Activated CD4-positive, CD25-positive, alpha-beta regulatory T cell treated with anti-CD3 and anti-CD28 coated beads, Interleukin-2, amount 50 U/mL, for 24 hours (primary cell): ENCODE measurements at regions not wholly inside any gene's neighbourhood (a gene's known extent, or its start where the extent isn't known, plus 50 kb on each side); places are given as distances from the start of the nearest gene placed in this dataset.

ENCODE experiments used
- ATAC-seq, 2 donors: fragments of 150-1000 bp; cut with Tn5 transposase; one replicate each; pipeline ENCODE4 v1.10.0; 2021; ENCODE audit warnings: mild to moderate bottlenecking in 1 of 2, moderate library complexity in 1 of 2

- ATAC-seq, result no peak
Measured at GRCh38 chr12:125583071-125583470, 517.8 kb downstream of the AACS start.

GRCh38 chr12:125586441-125586840, 521.2 kb downstream of the AACS start:
- ATAC-seq, result no peak

GRCh38 chr12:125593269-125593668, 528.0 kb downstream of the AACS start:
- no peak for ATAC-seq

- ATAC-seq, result no peak
Measured at GRCh38 chr12:125604976-125605375, 539.7 kb downstream of the AACS start.

DNA sequence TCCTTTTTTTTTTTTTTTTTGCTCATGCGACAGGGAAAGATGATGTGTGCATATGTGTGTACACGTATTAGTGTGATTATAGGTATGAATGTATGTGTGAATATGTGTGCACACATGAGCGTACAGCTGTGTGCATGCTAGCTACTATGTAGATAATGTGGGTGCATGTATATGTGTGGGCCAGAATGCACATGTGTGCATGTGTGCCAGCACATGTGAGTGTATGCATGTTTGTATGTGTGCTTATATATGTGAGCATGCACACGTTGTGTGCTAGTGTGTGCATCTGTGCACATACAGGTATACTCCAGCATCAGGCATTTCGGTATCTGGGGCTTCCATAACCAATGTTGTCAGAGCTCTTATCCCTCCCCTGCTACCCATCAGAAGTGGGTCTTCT, 541.1 kb downstream of the AACS start:
- no peak for ATAC-seq

DNA sequence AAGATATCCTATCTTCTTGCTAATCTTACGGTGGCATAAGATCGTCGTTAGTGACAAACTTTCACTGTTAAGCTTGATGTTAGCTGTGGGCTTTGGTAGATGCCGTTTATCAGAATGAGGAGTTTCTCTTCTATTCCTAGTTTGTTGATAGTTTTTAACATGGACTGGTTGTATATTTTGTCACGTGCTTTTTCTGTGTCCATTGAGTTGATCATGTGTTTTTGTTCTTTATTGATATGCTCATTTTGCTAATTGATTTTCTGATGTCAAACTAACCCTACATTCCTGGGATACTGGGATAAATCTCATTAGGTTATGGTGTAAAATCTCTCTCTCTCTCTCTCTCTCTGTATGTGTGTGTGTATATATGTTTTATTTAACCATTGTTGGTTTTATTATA, 545.1 kb downstream of the AACS start:
- no peak for ATAC-seq

DNA sequence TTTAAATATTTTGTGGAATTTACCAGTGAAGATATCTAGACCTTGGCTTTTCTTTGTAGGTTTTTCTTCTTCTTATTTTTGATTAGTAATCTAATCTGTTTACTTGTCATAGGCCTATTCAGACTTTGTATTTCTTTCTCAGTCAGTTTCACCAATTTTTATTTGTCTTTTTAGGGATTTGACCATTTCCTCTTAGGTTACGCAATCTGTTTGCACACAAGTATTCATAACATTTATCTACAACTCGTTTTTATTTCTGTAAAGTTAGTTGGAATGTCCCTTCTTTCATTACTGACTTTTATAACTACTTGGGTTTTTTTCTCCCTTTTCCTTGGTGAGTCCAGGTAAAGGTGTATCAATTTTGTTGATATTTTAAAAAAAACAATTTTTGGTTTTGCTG, 545.7 kb downstream of the AACS start:
- no peak for ATAC-seq

DNA sequence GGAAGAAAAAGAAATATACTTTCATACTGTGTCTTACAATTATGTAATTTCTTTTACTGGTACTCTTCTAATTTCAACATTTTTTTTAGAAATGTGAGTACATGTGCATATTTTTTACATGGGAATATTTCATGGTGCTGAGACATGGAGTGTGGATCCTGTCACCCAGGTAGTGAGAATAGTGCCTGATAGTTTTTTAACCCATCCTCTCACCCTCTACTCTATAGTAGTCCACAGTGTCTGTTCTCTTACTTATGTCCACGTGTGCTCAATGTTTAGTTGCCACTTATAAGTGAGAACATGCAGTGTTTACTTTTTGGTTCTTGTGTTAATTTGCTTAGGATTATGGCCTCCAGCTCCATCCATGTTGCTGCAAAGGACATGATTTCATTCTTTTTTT, 548.8 kb downstream of the AACS start:
- no peak for ATAC-seq

DNA sequence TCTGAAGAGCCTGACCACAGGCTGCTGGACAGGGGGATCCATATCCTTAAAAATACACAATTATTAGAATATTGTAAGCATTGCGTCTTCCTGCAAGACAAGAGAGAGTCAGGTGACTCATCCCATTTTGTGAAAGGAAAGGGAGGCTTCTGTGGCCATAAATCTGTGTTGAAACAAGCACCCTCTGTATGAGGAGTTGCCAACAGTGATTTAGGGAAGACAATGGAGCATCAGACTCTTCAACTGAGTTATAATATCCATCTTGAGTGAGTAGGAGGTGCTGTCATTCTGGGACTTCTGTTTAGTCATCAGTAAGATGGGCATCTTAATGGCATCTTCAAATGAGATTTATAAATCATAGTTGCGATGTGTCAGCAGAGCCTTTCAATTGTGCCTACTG, 554.5 kb downstream of the AACS start:
- ATAC-seq, result no peak

- no peak for ATAC-seq
Measured at GRCh38 chr12:125633686-125634085, 568.5 kb downstream of the AACS start.

- no peak for ATAC-seq
Measured at GRCh38 chr12:125634813-125635212, 569.6 kb downstream of the AACS start.

GRCh38 chr12:125639826-125640225, 574.6 kb downstream of the AACS start:
- no peak for ATAC-seq

- ATAC-seq, result no peak
Measured at GRCh38 chr12:125643055-125643454, 577.8 kb downstream of the AACS start.

- no peak for ATAC-seq
Measured at GRCh38 chr12:125645724-125646123, 580.5 kb downstream of the AACS start.

DNA sequence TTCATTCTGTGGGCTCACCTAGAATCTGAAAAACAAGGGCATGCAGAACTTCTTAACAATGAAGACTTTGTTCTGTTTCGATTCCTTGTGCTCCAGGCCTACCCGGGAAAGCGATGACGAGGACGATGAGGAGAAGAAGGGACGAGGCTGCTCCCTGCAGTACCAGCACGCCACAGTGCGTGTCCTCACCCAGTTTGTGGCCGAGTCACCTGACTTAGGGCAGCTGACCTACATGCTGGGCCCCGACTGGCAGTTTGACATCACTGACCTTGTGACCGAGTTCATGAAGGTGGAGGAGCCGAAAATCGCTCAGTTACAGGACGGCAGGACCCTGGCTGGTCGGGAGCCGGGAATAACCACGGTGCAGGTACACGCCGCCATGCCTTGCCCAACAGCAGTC, 585.4 kb downstream of the AACS start:
- no peak for ATAC-seq

DNA sequence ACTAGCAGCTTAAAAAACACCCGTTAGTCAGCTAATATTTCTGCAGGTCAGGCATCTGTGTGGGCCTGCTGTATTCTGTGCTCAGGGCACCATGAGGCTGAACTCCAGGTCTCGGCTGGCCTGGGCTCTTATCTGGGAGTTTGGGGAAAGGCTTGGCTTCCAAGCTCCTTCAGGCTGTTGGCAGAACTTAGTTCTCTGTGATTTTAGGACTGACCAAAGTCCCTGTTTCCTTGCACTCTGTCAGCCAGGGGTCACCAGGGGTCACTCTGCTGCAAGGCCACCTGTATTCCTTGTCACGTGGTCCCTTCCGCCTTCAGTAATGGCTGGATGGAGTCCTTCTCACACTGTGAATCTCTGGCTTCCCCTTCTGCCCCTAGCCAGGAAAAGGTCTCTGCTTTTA, 586.4 kb downstream of the AACS start:
- no peak for ATAC-seq

- no peak for ATAC-seq
Measured at GRCh38 chr12:125652681-125653080, 587.4 kb downstream of the AACS start.

DNA sequence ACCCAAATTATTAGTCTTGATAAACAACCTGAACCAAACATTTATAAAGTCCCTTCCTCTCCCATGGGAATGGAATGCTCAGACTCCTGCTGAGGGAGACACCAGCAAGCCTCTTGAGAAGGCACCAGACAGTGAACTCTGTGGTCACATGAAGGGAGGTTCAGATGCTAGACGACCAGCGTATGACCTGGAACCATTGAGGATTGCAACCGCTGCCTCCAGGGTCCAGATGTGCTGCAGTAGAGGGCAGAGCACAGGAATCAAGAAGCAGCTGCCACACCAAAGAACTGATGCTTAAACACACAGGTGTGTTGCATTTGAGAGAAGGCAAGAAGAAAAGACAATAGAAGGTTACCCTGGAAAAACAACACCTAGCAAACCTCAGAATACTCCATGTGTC, 592.4 kb downstream of the AACS start:
- no peak for ATAC-seq

DNA sequence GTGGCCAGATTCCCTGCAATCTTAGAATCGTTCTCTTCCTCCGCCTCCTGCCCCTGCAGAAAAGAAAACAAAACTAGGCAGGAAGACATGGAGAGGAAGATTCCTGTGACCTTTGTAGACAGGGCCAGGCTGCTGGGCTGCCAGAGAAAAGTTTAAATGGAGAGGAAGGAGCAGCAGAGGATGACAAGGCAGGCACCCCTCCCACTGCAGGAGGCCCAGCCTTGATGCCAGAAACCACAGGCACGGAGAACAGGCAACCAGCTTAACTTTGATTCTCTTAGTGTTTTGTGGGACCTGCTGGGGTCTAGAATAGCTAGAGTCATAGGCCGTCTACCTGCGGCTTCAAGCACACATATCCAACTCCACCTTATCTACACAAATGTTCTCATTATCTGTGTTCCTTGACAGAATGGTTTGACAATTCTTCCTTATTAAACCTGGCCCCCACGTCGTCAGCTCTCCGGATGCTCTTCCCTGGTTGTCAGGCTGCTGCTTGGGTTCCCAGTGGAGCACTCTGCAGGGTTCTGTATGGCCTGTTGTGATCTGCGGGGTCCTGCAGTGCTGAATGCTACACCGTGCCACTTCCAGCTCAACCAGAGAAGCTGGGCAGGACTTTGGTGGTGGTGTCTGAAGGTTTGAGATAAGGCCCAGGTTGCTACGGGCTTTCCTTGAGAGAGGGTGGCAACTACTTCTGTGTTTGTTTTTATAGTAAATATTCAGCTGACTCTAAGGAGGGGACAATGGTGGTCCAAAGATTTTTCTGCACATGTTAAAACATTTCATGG, 609.5 kb downstream of the AACS start:
- ATAC-seq, result no peak

GRCh38 chr12:125676366-125676765, 611.1 kb downstream of the AACS start:
- ATAC-seq, result no peak

GRCh38 chr12:125677829-125678228, 612.6 kb downstream of the AACS start:
- no peak for ATAC-seq

DNA sequence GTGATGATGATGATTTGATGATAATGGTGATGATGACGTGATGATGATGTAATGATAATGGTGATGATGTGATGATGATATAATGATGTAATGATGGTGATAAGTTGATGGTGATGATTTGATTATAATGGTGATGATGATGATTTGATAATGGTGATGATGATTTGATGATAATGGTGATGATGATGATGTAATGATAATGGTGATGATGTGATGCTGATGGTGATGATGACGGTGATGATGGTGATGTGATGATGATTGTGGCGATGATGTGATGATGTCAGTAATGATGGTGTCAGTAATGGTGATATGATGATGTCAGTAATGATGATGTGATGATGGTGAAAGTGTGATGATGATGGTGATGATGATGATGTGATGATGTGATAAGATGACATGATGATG, 613.4 kb downstream of the AACS start:
- no peak for ATAC-seq

- ATAC-seq, result no peak
Measured at GRCh38 chr12:125683748-125684381, 618.6 kb downstream of the AACS start.

DNA sequence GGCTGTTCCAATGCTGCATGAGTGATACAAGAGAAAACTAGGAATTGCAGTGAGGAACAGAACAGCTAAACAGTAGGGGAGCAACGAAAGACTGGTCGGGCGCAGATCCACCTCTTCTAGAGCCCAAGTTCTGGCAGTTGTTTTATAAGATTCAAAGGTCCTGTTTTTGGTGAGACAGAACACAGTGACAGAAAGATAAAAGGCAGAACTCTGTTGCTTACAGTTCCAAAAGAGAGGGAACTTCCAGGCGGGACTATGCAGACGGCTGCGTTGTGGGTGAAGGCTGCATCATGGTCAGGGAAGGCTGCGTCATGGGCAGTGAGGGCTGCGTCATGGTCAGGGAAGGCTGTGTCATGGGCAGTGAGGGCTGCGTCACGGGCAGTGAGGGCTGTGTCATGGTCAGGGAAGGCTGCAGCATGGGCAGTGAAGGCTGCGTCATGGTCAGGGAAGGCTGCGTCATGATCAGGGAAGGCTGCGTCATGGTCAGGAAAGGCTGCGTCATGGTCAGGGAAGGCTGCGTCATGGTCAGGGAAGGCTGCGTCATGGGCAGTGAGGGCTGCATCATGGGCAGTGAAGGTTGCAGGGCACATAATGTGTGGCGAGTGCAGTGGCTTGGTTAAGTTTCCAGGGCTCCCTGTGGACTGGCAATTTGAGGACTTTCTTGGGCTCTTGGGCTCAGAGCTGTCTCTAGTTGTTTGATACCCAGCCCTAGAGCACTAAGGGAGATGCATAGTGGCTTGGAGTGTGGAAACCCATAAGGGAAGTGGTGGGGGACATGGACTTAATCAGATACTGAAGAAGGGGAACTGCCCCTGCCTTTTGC, 619.9 kb downstream of the AACS start:
- no peak for ATAC-seq
